ENCODE measurements at regions not wholly inside any gene's neighbourhood (a gene's known extent, or its start where the extent isn't known, plus 50 kb on each side); places are given as distances from the start of the nearest gene placed in this dataset.

- Histone ChIP-seq H3K9ac (ENCODE audit: low read length) (no peak overlapping the region), H3K18ac (ENCODE audit: low read length) (no peak overlapping the region), H3K79me1 (ENCODE audit: low read length) (no peaks in the 10 kb centered on the region), H3K4ac (ENCODE audit: low read depth, low read length) (no peak overlapping the region), H3K4me1 (ENCODE audit: control insufficient read depth, low read depth, low read length) (peaks cover 5% of the 10 kb centered on the region), H3K4me3 (ENCODE audit: low read length) (no peak overlapping the region), H3K23ac (ENCODE audit: low read length) (no peak overlapping the region), H3K27ac (ENCODE audit: low read depth, low read length) (no peak overlapping the region), H3K79me2 (ENCODE audit: control insufficient read depth, insufficient read depth, low read length) (no peaks in the 10 kb centered on the region), H3K56ac (ENCODE audit: low read length) (no peak overlapping the region), H3K36me3 (ENCODE audit: control insufficient read depth, insufficient read depth, low read length) (no peaks in the 10 kb centered on the region), H3K4me2 (ENCODE audit: low read length) (no peak overlapping the region), H2BK5ac (ENCODE audit: low read length) (no peak overlapping the region), H4K8ac (ENCODE audit: low read depth, low read length) (no peak overlapping the region), H2AK5ac (ENCODE audit: low read length) (no peak overlapping the region), H4K5ac (ENCODE audit: low read length) (no peak overlapping the region), H2BK120ac (ENCODE audit: low read depth, low read length) (peak overlapping the region; percentile 45), H2BK15ac (replicated peaks; ENCODE audit: low read depth) (no peak overlapping the region), H3K27me3 (ENCODE audit: insufficient read depth, low read length, poor library complexity) (no peaks in the 10 kb centered on the region)
- no CpG with 5 or more reads among the region's 1 CpG for WGBS (ENCODE audit: extremely low coverage, insufficient coverage, low lambda C conversion rate)
- no peak for DNase-seq
Observed at GRCh38 chr9:84556556-84556955, 113.0 kb upstream of the NTRK2 start.

- no CpG with 5 or more reads among the region's 4 CpGs for WGBS (ENCODE audit: extremely low coverage, insufficient coverage, low lambda C conversion rate)
- Histone ChIP-seq H3K79me1 (ENCODE audit: low read length) (no peaks in the 10 kb centered on the region), H4K8ac (ENCODE audit: low read depth, low read length) (no peak overlapping the region), H3K9ac (ENCODE audit: low read length) (no peak overlapping the region), H3K4ac (ENCODE audit: low read depth, low read length) (no peak overlapping the region), H3K27me3 (ENCODE audit: insufficient read depth, low read length, poor library complexity) (no peaks in the 10 kb centered on the region), H2BK15ac (replicated peaks; ENCODE audit: low read depth) (no peak overlapping the region), H3K4me2 (ENCODE audit: low read length) (no peak overlapping the region), H3K18ac (ENCODE audit: low read length) (peak overlapping the region; percentile 51), H4K5ac (ENCODE audit: low read length) (no peak overlapping the region), H3K27ac (ENCODE audit: low read depth, low read length) (no peak overlapping the region), H2BK5ac (ENCODE audit: low read length) (no peak overlapping the region), H3K4me3 (ENCODE audit: low read length) (no peak overlapping the region), H2BK120ac (ENCODE audit: low read depth, low read length) (no peak overlapping the region), H3K4me1 (ENCODE audit: control insufficient read depth, low read depth, low read length) (peaks cover 5% of the 10 kb centered on the region), H3K79me2 (ENCODE audit: control insufficient read depth, insufficient read depth, low read length) (no peaks in the 10 kb centered on the region), H2AK5ac (ENCODE audit: low read length) (no peak overlapping the region), H3K36me3 (ENCODE audit: control insufficient read depth, insufficient read depth, low read length) (no peaks in the 10 kb centered on the region), H3K23ac (ENCODE audit: low read length) (no peak overlapping the region), H3K56ac (ENCODE audit: low read length) (no peak overlapping the region)
- no peak for DNase-seq
Observed at GRCh38 chr9:84557751-84558150, 111.8 kb upstream of the NTRK2 start.

GRCh38 chr9:84563691-84564090 is 105.8 kb upstream of the NTRK2 start:
- no peak overlapping the region for H3K18ac ChIP-seq (ENCODE audit: low read length)
- H3K79me2 ChIP-seq (ENCODE audit: control insufficient read depth, insufficient read depth, low read length) = no peaks in the 10 kb centered on the region
- H2BK120ac ChIP-seq (ENCODE audit: low read depth, low read length) = no peak overlapping the region
- H3K4me1 ChIP-seq (ENCODE audit: control insufficient read depth, low read depth, low read length) = no peaks in the 10 kb centered on the region
- H3K56ac ChIP-seq (ENCODE audit: low read length) = no peak overlapping the region
- H3K9ac ChIP-seq (ENCODE audit: low read length) = no peak overlapping the region
- no peak overlapping the region for H2AK5ac ChIP-seq (ENCODE audit: low read length)
- H3K4me3 ChIP-seq (ENCODE audit: low read length) = no peak overlapping the region
- no peaks in the 10 kb centered on the region for H3K36me3 ChIP-seq (ENCODE audit: control insufficient read depth, insufficient read depth, low read length)
- no peak overlapping the region for H4K5ac ChIP-seq (ENCODE audit: low read length)
- no peak overlapping the region for H3K4ac ChIP-seq (ENCODE audit: low read depth, low read length)
- no peak overlapping the region for H3K23ac ChIP-seq (ENCODE audit: low read length)
- H3K27me3 ChIP-seq (ENCODE audit: insufficient read depth, low read length, poor library complexity) = no peaks in the 10 kb centered on the region
- H2BK5ac ChIP-seq (ENCODE audit: low read length) = no peak overlapping the region
- no peak overlapping the region for H3K27ac ChIP-seq (ENCODE audit: low read depth, low read length)
- DNase-seq = no peak
- no peaks in the 10 kb centered on the region for H3K79me1 ChIP-seq (ENCODE audit: low read length)
- H2BK15ac ChIP-seq (replicated peaks; ENCODE audit: low read depth) = no peak overlapping the region
- H3K4me2 ChIP-seq (ENCODE audit: low read length) = no peak overlapping the region
- H4K8ac ChIP-seq (ENCODE audit: low read depth, low read length) = no peak overlapping the region

GRCh38 chr9:84567805-84568204 is 101.7 kb upstream of the NTRK2 start:
- no peak overlapping the region for H3K9ac ChIP-seq (ENCODE audit: low read length)
- H4K8ac ChIP-seq (ENCODE audit: low read depth, low read length) = no peak overlapping the region
- no peak overlapping the region for H3K4me3 ChIP-seq (ENCODE audit: low read length)
- H3K18ac ChIP-seq (ENCODE audit: low read length) = no peak overlapping the region
- H3K27me3 ChIP-seq (ENCODE audit: insufficient read depth, low read length, poor library complexity) = no peaks in the 10 kb centered on the region
- no peak overlapping the region for H4K5ac ChIP-seq (ENCODE audit: low read length)
- H3K23ac ChIP-seq (ENCODE audit: low read length) = no peak overlapping the region
- no peak overlapping the region for H2BK120ac ChIP-seq (ENCODE audit: low read depth, low read length)
- no peaks in the 10 kb centered on the region for H3K79me2 ChIP-seq (ENCODE audit: control insufficient read depth, insufficient read depth, low read length)
- H3K27ac ChIP-seq (ENCODE audit: low read depth, low read length) = no peak overlapping the region
- H2AK5ac ChIP-seq (ENCODE audit: low read length) = no peak overlapping the region
- no peak overlapping the region for H3K4ac ChIP-seq (ENCODE audit: low read depth, low read length)
- WGBS (ENCODE audit: extremely low coverage, insufficient coverage, low lambda C conversion rate) = no CpG with 5 or more reads among the region's 1 CpG
- no peak for DNase-seq
- H3K56ac ChIP-seq (ENCODE audit: low read length) = no peak overlapping the region
- no peaks in the 10 kb centered on the region for H3K79me1 ChIP-seq (ENCODE audit: low read length)
- no peak overlapping the region for H3K4me2 ChIP-seq (ENCODE audit: low read length)
- no peak overlapping the region for H2BK15ac ChIP-seq (replicated peaks; ENCODE audit: low read depth)
- H2BK5ac ChIP-seq (ENCODE audit: low read length) = no peak overlapping the region
- no peaks in the 10 kb centered on the region for H3K36me3 ChIP-seq (ENCODE audit: control insufficient read depth, insufficient read depth, low read length)
- no peaks in the 10 kb centered on the region for H3K4me1 ChIP-seq (ENCODE audit: control insufficient read depth, low read depth, low read length)

- no peak overlapping the region for H4K5ac ChIP-seq (ENCODE audit: low read length)
- WGBS (ENCODE audit: extremely low coverage, insufficient coverage, low lambda C conversion rate) = no CpG with 5 or more reads among the region's 2 CpGs
- peak; percentile 63 for DNase-seq
- H2BK15ac ChIP-seq (replicated peaks; ENCODE audit: low read depth) = no peak overlapping the region
- no peaks in the 10 kb centered on the region for H3K27me3 ChIP-seq (ENCODE audit: insufficient read depth, low read length, poor library complexity)
- no peak overlapping the region for H2BK120ac ChIP-seq (ENCODE audit: low read depth, low read length)
- no peak overlapping the region for H3K56ac ChIP-seq (ENCODE audit: low read length)
- no peak overlapping the region for H3K4me2 ChIP-seq (ENCODE audit: low read length)
- no peak overlapping the region for H3K4ac ChIP-seq (ENCODE audit: low read depth, low read length)
- H3K79me1 ChIP-seq (ENCODE audit: low read length) = no peaks in the 10 kb centered on the region
- H3K23ac ChIP-seq (ENCODE audit: low read length) = no peak overlapping the region
- no peak overlapping the region for H4K8ac ChIP-seq (ENCODE audit: low read depth, low read length)
- H2BK5ac ChIP-seq (ENCODE audit: low read length) = no peak overlapping the region
- peaks cover 3% of the 10 kb centered on the region for H3K4me1 ChIP-seq (ENCODE audit: control insufficient read depth, low read depth, low read length)
- H3K9ac ChIP-seq (ENCODE audit: low read length) = no peak overlapping the region
- H3K36me3 ChIP-seq (ENCODE audit: control insufficient read depth, insufficient read depth, low read length) = no peaks in the 10 kb centered on the region
- no peak overlapping the region for H2AK5ac ChIP-seq (ENCODE audit: low read length)
- H3K79me2 ChIP-seq (ENCODE audit: control insufficient read depth, insufficient read depth, low read length) = no peaks in the 10 kb centered on the region
- H3K4me3 ChIP-seq (ENCODE audit: low read length) = no peak overlapping the region
- no peak overlapping the region for H3K18ac ChIP-seq (ENCODE audit: low read length)
- H3K27ac ChIP-seq (ENCODE audit: low read depth, low read length) = no peak overlapping the region
Observed at GRCh38 chr9:84570482-84571154, 98.9 kb upstream of the NTRK2 start.

- Histone ChIP-seq H3K18ac (ENCODE audit: low read length) (no peak overlapping the region), H3K4me1 (ENCODE audit: control insufficient read depth, low read depth, low read length) (peaks cover 3% of the 10 kb centered on the region), H3K36me3 (ENCODE audit: control insufficient read depth, insufficient read depth, low read length) (no peaks in the 10 kb centered on the region), H3K4me3 (ENCODE audit: low read length) (no peak overlapping the region), H2BK5ac (ENCODE audit: low read length) (no peak overlapping the region), H3K4me2 (ENCODE audit: low read length) (no peak overlapping the region), H3K4ac (ENCODE audit: low read depth, low read length) (no peak overlapping the region), H3K56ac (ENCODE audit: low read length) (no peak overlapping the region), H2BK120ac (ENCODE audit: low read depth, low read length) (no peak overlapping the region), H3K27ac (ENCODE audit: low read depth, low read length) (no peak overlapping the region), H3K79me2 (ENCODE audit: control insufficient read depth, insufficient read depth, low read length) (no peaks in the 10 kb centered on the region), H2BK15ac (replicated peaks; ENCODE audit: low read depth) (no peak overlapping the region), H3K9ac (ENCODE audit: low read length) (no peak overlapping the region), H2AK5ac (ENCODE audit: low read length) (no peak overlapping the region), H4K8ac (ENCODE audit: low read depth, low read length) (no peak overlapping the region), H3K23ac (ENCODE audit: low read length) (no peak overlapping the region), H3K27me3 (ENCODE audit: insufficient read depth, low read length, poor library complexity) (no peaks in the 10 kb centered on the region), H4K5ac (ENCODE audit: low read length) (no peak overlapping the region), H3K79me1 (ENCODE audit: low read length) (no peaks in the 10 kb centered on the region)
- peak; percentile 76 for DNase-seq
- WGBS (ENCODE audit: extremely low coverage, insufficient coverage, low lambda C conversion rate) = no CpG with 5 or more reads among the region's 4 CpGs
Observed at GRCh38 chr9:84573083-84573482, 96.4 kb upstream of the NTRK2 start.
